HUES64 (cell line): ENCODE measurements at regions not wholly inside any gene's neighbourhood (a gene's known extent, or its start where the extent isn't known, plus 50 kb on each side); places are given as distances from the start of the nearest gene placed in this dataset.

Source experiments
- H3K27ac ChIP-seq: 2 replicates; pipeline ENCODE4 v1.7.0; 2013; ENCODE audit warnings: low read depth, low read length, inconsistent platforms
- H3K27me3 ChIP-seq: 2 replicates; pipeline ENCODE4 v1.6.1; 2013; ENCODE audit warnings: mild to moderate bottlenecking, low read length; ENCODE audit not compliant: insufficient read depth
- H3K36me3 ChIP-seq: 2 replicates; pipeline ENCODE4 v1.6.1; 2013; ENCODE audit warnings: mild to moderate bottlenecking, low read length; ENCODE audit not compliant: insufficient read depth
- H3K4me1 ChIP-seq: 2 replicates; pipeline ENCODE4 v1.6.1; 2013; ENCODE audit warnings: mild to moderate bottlenecking, low read length, moderate library complexity; ENCODE audit not compliant: insufficient read depth
- H3K4me3 ChIP-seq: 2 replicates; pipeline ENCODE4 v1.5.1; 2013; ENCODE audit warnings: mild to moderate bottlenecking, low read length, moderate library complexity
- H3K9ac ChIP-seq: 2 replicates; pipeline ENCODE4 v1.6.1; 2013; ENCODE audit warnings: mild to moderate bottlenecking, low read depth, low read length
- H3K9me3 ChIP-seq: 2 replicates; pipeline ENCODE4 v1.6.1; 2013; ENCODE audit warnings: low read depth, low read length; ENCODE audit not compliant: insufficient read depth
- WGBS: fragments of 150-250, 120-280 bp; methylation state at CpG from one replicate; pipeline ENCODE4 v1.1.7; 2013; ENCODE audit warnings: missing lambda C conversion rate; 5-methylcytosine and 5-hydroxymethylcytosine counted together

GRCh38 chr4:31107362-31107761, 387.2 kb downstream of the PCDH7 start:
- WGBS, result 96% methylated on average over 2 of the region's 2 CpGs
- Histone ChIP-seq H3K27ac (no peak overlapping the region), H3K27me3 (no peaks in the 10 kb centered on the region), H3K9ac (no peak overlapping the region), H3K4me1 (no peaks in the 10 kb centered on the region; the same call in 1 of the 2 replicates), H3K9me3 (no peaks in the 10 kb centered on the region), H3K4me3 (no peak overlapping the region), H3K36me3 (no peaks in the 10 kb centered on the region)

GRCh38 chr4:31108762-31109161, 388.6 kb downstream of the PCDH7 start:
- Histone ChIP-seq H3K4me3 (no peak overlapping the region), H3K36me3 (no peaks in the 10 kb centered on the region), H3K4me1 (peaks cover 4% of the 10 kb centered on the region), H3K9me3 (no peaks in the 10 kb centered on the region), H3K27ac (no peak overlapping the region), H3K9ac (no peak overlapping the region), H3K27me3 (no peaks in the 10 kb centered on the region)
- 91% methylated on average over 1 of the region's 1 CpG for WGBS

- no peak overlapping the region for H3K27ac ChIP-seq
- no peaks in the 10 kb centered on the region for H3K27me3 ChIP-seq
- H3K36me3 ChIP-seq, result no peaks in the 10 kb centered on the region
- H3K4me1 ChIP-seq, result peaks cover 4% of the 10 kb centered on the region
- no peak overlapping the region for H3K9ac ChIP-seq
- no peak overlapping the region for H3K4me3 ChIP-seq
- H3K9me3 ChIP-seq, result no peaks in the 10 kb centered on the region
These were observed 391.6 kb downstream of the PCDH7 start for GRCh38 chr4:31111790-31112189.

GRCh38 chr4:31114816-31115215, 394.6 kb downstream of the PCDH7 start:
- no peak overlapping the region for H3K27ac ChIP-seq
- no peak overlapping the region for H3K4me3 ChIP-seq
- H3K4me1 ChIP-seq, result peaks cover 4% of the 10 kb centered on the region
- H3K27me3 ChIP-seq, result no peaks in the 10 kb centered on the region
- 92% methylated on average over 6 of the region's 6 CpGs for WGBS
- H3K36me3 ChIP-seq, result no peaks in the 10 kb centered on the region
- no peak overlapping the region for H3K9ac ChIP-seq
- no peaks in the 10 kb centered on the region for H3K9me3 ChIP-seq

GRCh38 chr4:31124008-31124585, 403.9 kb downstream of the PCDH7 start:
- H3K9ac ChIP-seq, result no peak overlapping the region
- 92% methylated on average over 7 of the region's 7 CpGs for WGBS
- H3K9me3 ChIP-seq, result no peaks in the 10 kb centered on the region
- no peaks in the 10 kb centered on the region for H3K36me3 ChIP-seq
- no peak overlapping the region for H3K4me3 ChIP-seq
- no peaks in the 10 kb centered on the region for H3K27me3 ChIP-seq
- no peak overlapping the region for H3K27ac ChIP-seq
- peaks cover 14% of the 10 kb centered on the region for H3K4me1 ChIP-seq

GRCh38 chr4:31125061-31125460, 404.9 kb downstream of the PCDH7 start:
- no peaks in the 10 kb centered on the region for H3K27me3 ChIP-seq
- H3K4me3 ChIP-seq, result no peak overlapping the region
- 98% methylated on average over 1 of the region's 1 CpG for WGBS

GRCh38 chr4:31125496-31125895, 405.3 kb downstream of the PCDH7 start:
- Histone ChIP-seq H3K9me3 (no peaks in the 10 kb centered on the region), H3K9ac (no peak overlapping the region), H3K4me3 (no peak overlapping the region), H3K4me1 (peaks cover 14% of the 10 kb centered on the region), H3K27me3 (no peaks in the 10 kb centered on the region), H3K27ac (no peak overlapping the region), H3K36me3 (no peaks in the 10 kb centered on the region)
- WGBS, result 99% methylated on average over 2 of the region's 2 CpGs

More at GRCh38 chr4:31125061-31125460, 404.9 kb downstream of the PCDH7 start:
- H3K4me1 ChIP-seq, result peaks cover 14% of the 10 kb centered on the region
- no peak overlapping the region for H3K27ac ChIP-seq
- no peaks in the 10 kb centered on the region for H3K36me3 ChIP-seq
- H3K9ac ChIP-seq, result no peak overlapping the region
- no peaks in the 10 kb centered on the region for H3K9me3 ChIP-seq

GRCh38 chr4:31126881-31127398, 406.8 kb downstream of the PCDH7 start:
- H3K27me3 ChIP-seq, result no peaks in the 10 kb centered on the region
- WGBS, result 93% methylated on average over 3 of the region's 5 CpGs
- H3K9me3 ChIP-seq, result no peaks in the 10 kb centered on the region
- no peak overlapping the region for H3K27ac ChIP-seq
- peaks cover 10% of the 10 kb centered on the region for H3K4me1 ChIP-seq
- no peak overlapping the region for H3K9ac ChIP-seq
- no peaks in the 10 kb centered on the region for H3K36me3 ChIP-seq
- no peak overlapping the region for H3K4me3 ChIP-seq

- Histone ChIP-seq H3K4me1 (no peaks in the 10 kb centered on the region), H3K27ac (no peak overlapping the region), H3K27me3 (no peaks in the 10 kb centered on the region), H3K9me3 (no peaks in the 10 kb centered on the region), H3K4me3 (no peak overlapping the region), H3K9ac (no peak overlapping the region), H3K36me3 (no peaks in the 10 kb centered on the region)
- 83% methylated on average over 3 of the region's 3 CpGs for WGBS
These were observed 410.8 kb downstream of the PCDH7 start for GRCh38 chr4:31130930-31131329.

GRCh38 chr4:31134720-31135119, 414.6 kb downstream of the PCDH7 start:
- Histone ChIP-seq H3K27me3 (no peaks in the 10 kb centered on the region), H3K9ac (no peak overlapping the region), H3K4me3 (no peak overlapping the region), H3K27ac (no peak overlapping the region), H3K36me3 (no peaks in the 10 kb centered on the region), H3K4me1 (no peaks in the 10 kb centered on the region), H3K9me3 (no peaks in the 10 kb centered on the region)
- WGBS, result 90% methylated on average over 1 of the region's 1 CpG

- Histone ChIP-seq H3K9ac (no peak overlapping the region), H3K27ac (no peak overlapping the region), H3K27me3 (no peaks in the 10 kb centered on the region), H3K4me1 (no peaks in the 10 kb centered on the region), H3K36me3 (no peaks in the 10 kb centered on the region), H3K4me3 (no peak overlapping the region), H3K9me3 (no peaks in the 10 kb centered on the region)
- WGBS, result 97% methylated on average over 1 of the region's 1 CpG
These were observed 419.6 kb downstream of the PCDH7 start for GRCh38 chr4:31139767-31140166.
